Fibroblast of pulmonary artery (primary cell): ENCODE measurements at regions not wholly inside any gene's neighbourhood (a gene's known extent, or its start where the extent isn't known, plus 50 kb on each side); places are given as distances from the start of the nearest gene placed in this dataset.
"Not testable (repeated sequence)": the region's sequence is repeated elsewhere in the genome, so short reads cannot be mapped to it uniquely, and the experiment has no call there.

Source experiments
- DNase-seq: peaks from one replicate; pipeline ENCODE4 v3.0.0-alpha.2; 2010; ENCODE audit warnings: low read depth
- H3K4me3 ChIP-seq: replicated peaks from 2 replicates; pipeline ENCODE4 v1.5.1; 2011; ENCODE audit warnings: low read depth, mild to moderate bottlenecking, control low read depth, low read length, moderate library complexity
- TF ChIP-seq, protein P1 (sequence below): IDR thresholded peaks from 2 replicates; pipeline ENCODE4 v1.5.1; 2011; ENCODE audit warnings: mild to moderate bottlenecking, control low read depth, low read length, inconsistent platforms; ENCODE audit errors: missing control alignments

DNA sequence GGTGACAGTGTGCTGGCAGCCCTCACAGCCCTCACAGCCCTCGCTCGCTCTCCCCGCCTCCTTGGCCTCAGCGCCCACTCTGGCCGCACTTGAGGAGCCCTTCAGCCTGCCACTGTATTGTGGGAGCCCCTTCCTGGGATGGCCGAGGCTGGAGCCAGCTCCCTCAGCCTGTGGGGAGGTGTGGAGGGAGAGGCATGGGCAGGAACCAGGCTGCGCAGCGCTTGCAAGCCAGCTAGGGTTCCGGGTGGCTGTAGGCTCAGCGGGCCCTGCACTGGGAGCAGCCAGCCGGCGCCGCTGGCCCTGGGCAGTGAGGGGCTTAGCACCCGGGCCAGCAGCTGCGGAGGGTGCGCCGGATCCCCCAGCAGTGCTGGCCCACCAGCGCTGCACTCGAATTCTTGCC lies 177.0 kb downstream of the MSX2 start:
- TF ChIP-seq, protein P1, sequence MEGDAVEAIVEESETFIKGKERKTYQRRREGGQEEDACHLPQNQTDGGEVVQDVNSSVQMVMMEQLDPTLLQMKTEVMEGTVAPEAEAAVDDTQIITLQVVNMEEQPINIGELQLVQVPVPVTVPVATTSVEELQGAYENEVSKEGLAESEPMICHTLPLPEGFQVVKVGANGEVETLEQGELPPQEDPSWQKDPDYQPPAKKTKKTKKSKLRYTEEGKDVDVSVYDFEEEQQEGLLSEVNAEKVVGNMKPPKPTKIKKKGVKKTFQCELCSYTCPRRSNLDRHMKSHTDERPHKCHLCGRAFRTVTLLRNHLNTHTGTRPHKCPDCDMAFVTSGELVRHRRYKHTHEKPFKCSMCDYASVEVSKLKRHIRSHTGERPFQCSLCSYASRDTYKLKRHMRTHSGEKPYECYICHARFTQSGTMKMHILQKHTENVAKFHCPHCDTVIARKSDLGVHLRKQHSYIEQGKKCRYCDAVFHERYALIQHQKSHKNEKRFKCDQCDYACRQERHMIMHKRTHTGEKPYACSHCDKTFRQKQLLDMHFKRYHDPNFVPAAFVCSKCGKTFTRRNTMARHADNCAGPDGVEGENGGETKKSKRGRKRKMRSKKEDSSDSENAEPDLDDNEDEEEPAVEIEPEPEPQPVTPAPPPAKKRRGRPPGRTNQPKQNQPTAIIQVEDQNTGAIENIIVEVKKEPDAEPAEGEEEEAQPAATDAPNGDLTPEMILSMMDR: no peak
- H3K4me3 ChIP-seq: no peak overlapping the region
- no peak for DNase-seq

DNA sequence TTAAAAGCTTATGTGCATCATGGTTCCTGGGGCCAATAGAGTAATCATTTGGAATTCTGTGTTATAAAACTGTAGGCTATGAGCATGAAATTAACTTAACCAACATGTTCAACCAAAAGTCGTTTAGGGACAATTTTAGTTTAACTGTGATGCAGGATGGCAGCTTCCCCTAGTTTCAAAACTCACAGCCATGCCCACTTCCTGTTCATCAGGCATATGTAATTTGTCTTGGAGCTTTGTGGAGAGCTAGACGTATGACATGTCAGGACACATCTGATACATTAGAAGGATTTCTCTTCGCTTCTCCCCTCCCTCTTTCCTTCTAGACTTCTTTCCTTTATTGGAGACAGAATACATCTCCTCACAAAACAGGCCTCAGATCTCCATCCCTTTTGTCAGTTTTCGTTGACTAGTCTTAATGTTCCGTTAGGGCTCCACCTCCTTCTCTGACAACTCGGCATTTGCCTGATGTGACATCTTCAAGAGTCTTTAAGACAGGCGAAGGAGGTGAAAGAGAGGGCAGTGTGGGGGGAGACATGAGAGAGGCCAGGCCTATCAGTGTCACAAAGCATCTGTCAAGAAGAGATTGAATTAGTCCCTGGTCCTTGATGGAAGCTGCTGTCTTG lies 176.0 kb downstream of the MSX2 start:
- TF ChIP-seq, protein P1: no peak
- H3K4me3 ChIP-seq: no peak overlapping the region
- DNase-seq: no peak

DNA sequence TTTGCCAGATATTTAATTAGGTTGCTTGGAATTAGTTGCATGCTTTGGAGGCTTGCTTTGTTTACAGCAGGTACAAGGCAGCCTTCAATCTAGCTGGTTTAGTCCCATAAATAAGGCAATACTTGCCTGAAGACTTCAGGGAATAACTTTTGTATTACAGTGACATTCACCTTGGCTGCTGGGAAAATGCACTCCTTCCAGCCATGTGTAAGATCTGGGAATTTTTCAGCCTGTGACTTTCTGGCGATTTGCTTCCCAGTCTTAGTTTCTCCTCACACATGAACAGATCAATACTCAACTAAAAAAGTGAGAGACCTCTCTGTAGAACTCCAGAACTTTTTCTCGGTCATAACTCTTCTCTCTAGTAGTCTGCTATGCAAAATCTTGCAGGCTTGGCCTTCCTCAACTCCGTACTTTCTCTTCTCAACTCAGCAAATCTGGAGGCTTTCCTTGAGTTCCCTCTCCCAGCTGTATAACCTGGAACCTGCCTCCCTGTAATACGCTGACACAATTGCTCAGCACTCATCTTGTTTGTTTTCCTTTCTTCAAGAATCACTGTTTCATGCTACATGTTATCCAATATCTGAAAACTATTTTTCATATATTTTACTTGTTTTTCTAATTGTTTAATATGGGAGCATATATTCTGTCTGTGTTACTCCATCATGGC lies 173.0 kb downstream of the MSX2 start:
- H3K4me3 ChIP-seq: no peak overlapping the region
- TF ChIP-seq, protein P1: no peak
- no peak for DNase-seq

DNA sequence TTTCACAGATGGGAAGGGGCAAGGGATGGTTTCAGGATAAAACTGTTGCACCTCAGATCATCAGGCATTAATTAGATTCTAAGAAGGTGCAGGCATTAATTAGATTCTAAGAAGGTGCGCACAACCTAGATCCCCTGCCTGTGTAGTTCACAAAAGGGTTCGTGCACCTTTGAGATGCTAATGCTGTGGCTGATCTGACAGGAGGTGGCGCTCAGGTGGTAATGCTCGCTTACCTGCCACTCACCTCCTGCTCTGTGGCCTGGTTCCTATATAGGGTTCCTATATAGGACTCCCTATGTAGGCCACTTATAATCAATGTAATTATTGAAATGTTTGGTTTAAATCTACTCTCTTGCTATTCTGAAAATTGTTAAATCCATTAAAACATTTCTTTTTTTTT lies 171.0 kb downstream of the MSX2 start:
- TF ChIP-seq, protein P1: no peak

DNA sequence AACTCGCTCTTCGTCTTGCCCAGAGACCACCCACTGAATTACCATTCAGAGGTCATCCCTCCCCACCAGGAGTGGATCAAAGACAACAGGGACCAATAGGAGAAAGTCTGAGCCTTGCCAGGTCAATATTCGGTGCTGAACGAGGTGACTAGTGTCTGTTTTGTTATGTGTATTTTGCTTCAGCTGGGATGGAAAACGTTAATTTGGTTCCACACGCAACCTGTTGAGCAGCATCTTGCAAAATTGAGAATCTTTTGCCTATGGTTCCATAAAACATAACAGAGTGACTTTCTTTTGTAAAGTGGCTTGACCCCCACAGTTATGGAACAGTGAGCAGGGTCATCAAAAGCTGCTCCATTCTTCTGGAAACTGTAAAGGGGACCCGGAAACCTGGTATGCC lies 168.4 kb downstream of the MSX2 start:
- TF ChIP-seq, protein P1: no peak
- H3K4me3 ChIP-seq: no peak overlapping the region
- DNase-seq: no peak

More for the DNA sequence above, 171.0 kb downstream of the MSX2 start:
- no peak overlapping the region for H3K4me3 ChIP-seq
- DNase-seq: no peak

DNA sequence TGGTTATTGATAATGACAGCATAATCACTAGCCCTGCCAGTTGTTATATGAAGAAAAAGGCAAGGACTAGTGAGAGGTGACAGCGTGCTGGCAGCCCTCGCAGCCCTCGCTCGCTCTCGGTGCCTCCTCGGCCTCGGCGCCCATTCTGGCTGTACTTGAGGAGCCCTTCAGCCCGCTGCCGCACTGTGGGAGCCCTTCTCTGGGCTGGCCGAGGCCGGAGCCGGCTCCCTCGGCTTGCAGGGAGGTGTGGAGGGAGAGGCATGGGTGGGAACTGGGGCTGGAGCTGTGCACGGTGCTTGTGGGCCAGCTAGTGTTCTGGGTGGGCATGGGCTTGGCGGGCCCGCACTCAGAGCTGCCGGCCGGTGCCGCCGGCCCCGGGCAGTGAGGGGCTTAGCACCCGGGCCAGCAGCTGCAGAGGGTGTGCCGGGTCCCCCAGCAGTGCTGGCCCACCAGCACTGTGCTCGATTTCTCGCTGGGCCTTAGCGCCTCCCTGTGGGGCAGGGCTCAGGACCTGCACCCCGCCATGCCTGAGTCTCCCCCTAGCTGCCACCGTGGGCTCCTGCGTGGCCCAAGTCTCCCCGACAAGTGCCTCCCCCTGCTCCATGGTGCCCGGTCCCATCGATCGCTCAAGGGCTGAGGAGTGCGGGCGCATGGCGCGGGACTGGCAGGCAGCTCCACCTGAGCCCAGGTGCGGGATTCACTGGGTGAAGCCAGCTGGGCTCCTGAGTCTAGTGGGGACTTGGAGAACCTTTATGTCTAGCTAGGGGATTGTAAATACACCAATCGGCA lies 156.2 kb downstream of the MSX2 start:
- DNase-seq, H3K4me3 ChIP-seq: not testable (repeated sequence)

DNA sequence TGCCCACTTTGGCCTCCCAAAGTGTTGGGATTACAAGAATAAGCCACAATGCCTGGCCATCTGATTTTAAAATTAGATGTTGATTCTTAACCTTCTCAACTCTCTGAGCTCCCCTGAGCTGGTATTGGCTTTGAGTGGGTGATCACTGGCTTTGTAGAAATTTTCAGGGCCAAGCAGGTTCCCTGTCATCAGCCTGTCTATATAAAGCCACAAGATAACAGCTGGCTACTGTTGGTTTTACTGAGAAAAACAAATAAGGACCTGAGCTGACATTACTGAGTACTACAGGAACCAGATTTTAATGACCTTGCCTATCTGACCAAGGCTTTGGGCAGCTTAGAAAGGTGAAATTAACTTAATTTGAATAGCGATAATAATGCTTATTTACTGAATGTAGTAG lies 153.6 kb downstream of the MSX2 start:
- TF ChIP-seq, protein P1: no peak
- no peak overlapping the region for H3K4me3 ChIP-seq
- DNase-seq: no peak
